ENCODE measurements at regions not wholly inside any gene's neighbourhood (a gene's known extent, or its start where the extent isn't known, plus 50 kb on each side); places are given as distances from the start of the nearest gene placed in this dataset.
"Not testable (repeated sequence)": the region's sequence is repeated elsewhere in the genome, so short reads cannot be mapped to it uniquely, and the experiment has no call there.

- TF ChIP-seq CTCF (IDR thresholded peaks at IDR 0.05; ENCODE audit: insufficient read depth, low read length, missing control alignments): no peak
- H3K4me3 ChIP-seq (ENCODE audit: low read depth, low read length): no peak overlapping the region
- CTCF ChIA-PET: interaction anchor here (1.1 to 1.3 kb wide), 2 partner anchors 11 to 343 kb away, joined by 3 to 4 read pairs; no protein-coding TSS in a partner anchor
- no peak for DNase-seq (ENCODE audit: low read depth, low spot score)
- POLR2A ChIA-PET: no interaction called here
Measured at GRCh38 chr12:47364261-47364660, 284.5 kb upstream of the AMIGO2 start.

GRCh38 chr12:47362126-47362705, 282.5 kb upstream of the AMIGO2 start:
- ChIA-PET POLR2A (no interaction called here), CTCF (no interaction called here)
- DNase-seq (ENCODE audit: low read depth, low spot score): no peak
- no peak for TF ChIP-seq CTCF (IDR thresholded peaks at IDR 0.05; ENCODE audit: insufficient read depth, low read length, missing control alignments)
- H3K4me3 ChIP-seq (ENCODE audit: low read depth, low read length): no peak overlapping the region

GRCh38 chr12:47361389-47362021, 281.7 kb upstream of the AMIGO2 start:
- no peak for TF ChIP-seq CTCF (IDR thresholded peaks at IDR 0.05; ENCODE audit: insufficient read depth, low read length, missing control alignments)
- no peak for DNase-seq (ENCODE audit: low read depth, low spot score)
- ChIA-PET CTCF (interaction anchor here (0.6 to 1.6 kb wide), 3 partner anchors 11 to 329 kb away, joined by 3 read pairs; no protein-coding TSS in a partner anchor), POLR2A (no interaction called here)
- H3K4me3 ChIP-seq (ENCODE audit: low read depth, low read length): no peak overlapping the region

GRCh38 chr12:47360771-47361388, 281.1 kb upstream of the AMIGO2 start:
- no peak overlapping the region for H3K4me3 ChIP-seq (ENCODE audit: low read depth, low read length)
- CTCF ChIA-PET: interaction anchor here (0.6 to 1.6 kb wide), 3 partner anchors 12 to 329 kb away, joined by 3 read pairs; no protein-coding TSS in a partner anchor
- POLR2A ChIA-PET: no interaction called here
- no peak for DNase-seq (ENCODE audit: low read depth, low spot score)
- TF ChIP-seq CTCF (IDR thresholded peaks at IDR 0.05; ENCODE audit: insufficient read depth, low read length, missing control alignments): no peak

GRCh38 chr12:47360093-47360480, 280.3 kb upstream of the AMIGO2 start:
- no peak for DNase-seq (ENCODE audit: low read depth, low spot score)
- CTCF ChIA-PET: interaction anchor here (1.6 kb wide), 1 partner anchor 12 kb away, joined by 3 read pairs; no protein-coding TSS in a partner anchor
- POLR2A ChIA-PET: no interaction called here
- no peak overlapping the region for H3K4me3 ChIP-seq (ENCODE audit: low read depth, low read length)
- no peak for TF ChIP-seq CTCF (IDR thresholded peaks at IDR 0.05; ENCODE audit: insufficient read depth, low read length, missing control alignments)

- CTCF ChIA-PET: no interaction called here
- POLR2A ChIA-PET: no interaction called here
Measured at GRCh38 chr12:47359310-47360092, 279.7 kb upstream of the AMIGO2 start.

GRCh38 chr12:47357006-47357405, 277.2 kb upstream of the AMIGO2 start:
- DNase-seq (ENCODE audit: low read depth, low spot score); POLR2A ChIA-PET; H3K4me3 ChIP-seq (ENCODE audit: low read depth, low read length): not testable (repeated sequence)
- CTCF ChIA-PET: interaction anchor here (0.6 to 1.8 kb wide), 3 partner anchors 11 to 41 kb away, joined by 3 to 6 read pairs (median 3); no protein-coding TSS in a partner anchor

More at GRCh38 chr12:47359310-47360092, 279.7 kb upstream of the AMIGO2 start:
- TF ChIP-seq CTCF (IDR thresholded peaks at IDR 0.05; ENCODE audit: insufficient read depth, low read length, missing control alignments): no peak
- no peak for DNase-seq (ENCODE audit: low read depth, low spot score)
- no peak overlapping the region for H3K4me3 ChIP-seq (ENCODE audit: low read depth, low read length)
